GM12864 (cell line): ENCODE measurements at regions not wholly inside any gene's neighbourhood (a gene's known extent, or its start where the extent isn't known, plus 50 kb on each side); places are given as distances from the start of the nearest gene placed in this dataset.
"Not testable (repeated sequence)": the region's sequence is repeated elsewhere in the genome, so short reads cannot be mapped to it uniquely, and the experiment has no call there.

Source experiments
- DNase-seq: peaks from one replicate; pipeline ENCODE4 v3.0.0-alpha.2; 2011; ENCODE audit warnings: low read depth
- H3K4me3 ChIP-seq: 2 replicates; pipeline ENCODE4 v1.5.1; 2011; ENCODE audit warnings: mild to moderate bottlenecking, low read depth, low read length, control low read depth
- TF ChIP-seq, protein P1 (sequence below): IDR thresholded peaks from 2 replicates; pipeline ENCODE4 v1.5.1; 2011; ENCODE audit warnings: low read depth, mild to moderate bottlenecking, moderate library complexity, low read length, control low read depth, inconsistent platforms; ENCODE audit errors: missing control alignments

DNA sequence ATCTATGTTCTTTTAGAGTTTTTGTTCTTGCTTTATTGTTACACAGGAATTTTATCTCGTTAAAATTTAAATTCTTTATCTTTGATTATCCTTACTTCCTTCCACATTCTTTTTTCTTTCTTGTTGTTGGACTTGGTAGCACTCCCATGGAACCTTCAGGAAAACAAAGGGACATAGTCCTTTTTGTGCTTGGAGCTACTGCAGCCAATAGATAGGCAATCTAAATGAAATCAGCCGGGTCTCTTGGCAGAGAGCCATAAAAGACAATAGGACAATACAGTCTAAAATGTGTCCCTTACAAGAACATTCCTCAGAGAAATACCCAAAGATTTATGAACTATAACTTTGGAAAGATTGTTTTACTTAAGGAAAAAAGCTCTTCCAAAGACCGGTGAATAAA is 548.1 kb upstream of the C9orf72 start:
- H3K4me3 ChIP-seq, result no peak overlapping the region
- DNase-seq, result no peak
- TF ChIP-seq, protein P1, sequence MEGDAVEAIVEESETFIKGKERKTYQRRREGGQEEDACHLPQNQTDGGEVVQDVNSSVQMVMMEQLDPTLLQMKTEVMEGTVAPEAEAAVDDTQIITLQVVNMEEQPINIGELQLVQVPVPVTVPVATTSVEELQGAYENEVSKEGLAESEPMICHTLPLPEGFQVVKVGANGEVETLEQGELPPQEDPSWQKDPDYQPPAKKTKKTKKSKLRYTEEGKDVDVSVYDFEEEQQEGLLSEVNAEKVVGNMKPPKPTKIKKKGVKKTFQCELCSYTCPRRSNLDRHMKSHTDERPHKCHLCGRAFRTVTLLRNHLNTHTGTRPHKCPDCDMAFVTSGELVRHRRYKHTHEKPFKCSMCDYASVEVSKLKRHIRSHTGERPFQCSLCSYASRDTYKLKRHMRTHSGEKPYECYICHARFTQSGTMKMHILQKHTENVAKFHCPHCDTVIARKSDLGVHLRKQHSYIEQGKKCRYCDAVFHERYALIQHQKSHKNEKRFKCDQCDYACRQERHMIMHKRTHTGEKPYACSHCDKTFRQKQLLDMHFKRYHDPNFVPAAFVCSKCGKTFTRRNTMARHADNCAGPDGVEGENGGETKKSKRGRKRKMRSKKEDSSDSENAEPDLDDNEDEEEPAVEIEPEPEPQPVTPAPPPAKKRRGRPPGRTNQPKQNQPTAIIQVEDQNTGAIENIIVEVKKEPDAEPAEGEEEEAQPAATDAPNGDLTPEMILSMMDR, result no peak

DNA sequence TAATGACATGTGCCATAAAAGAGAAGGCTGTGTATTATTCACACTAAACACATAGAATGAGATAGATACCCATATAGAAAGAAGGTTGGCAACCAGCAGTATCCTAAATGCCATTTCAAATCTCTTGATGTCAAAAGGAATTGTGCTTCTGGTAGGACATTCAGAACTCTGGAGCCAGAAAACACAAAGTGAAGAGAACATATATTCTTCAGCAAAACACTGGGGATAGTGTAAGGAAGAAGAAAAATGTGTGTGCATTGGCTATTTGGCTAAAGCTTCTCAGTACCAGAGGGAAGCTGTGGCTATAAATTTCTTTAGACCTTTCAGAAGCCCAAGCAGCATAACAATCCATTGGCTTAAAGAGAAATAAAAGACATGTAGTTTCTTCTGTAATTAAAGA is 551.6 kb upstream of the C9orf72 start:
- no peak overlapping the region for H3K4me3 ChIP-seq
- no peak for DNase-seq
- TF ChIP-seq, protein P1, result no peak

DNA sequence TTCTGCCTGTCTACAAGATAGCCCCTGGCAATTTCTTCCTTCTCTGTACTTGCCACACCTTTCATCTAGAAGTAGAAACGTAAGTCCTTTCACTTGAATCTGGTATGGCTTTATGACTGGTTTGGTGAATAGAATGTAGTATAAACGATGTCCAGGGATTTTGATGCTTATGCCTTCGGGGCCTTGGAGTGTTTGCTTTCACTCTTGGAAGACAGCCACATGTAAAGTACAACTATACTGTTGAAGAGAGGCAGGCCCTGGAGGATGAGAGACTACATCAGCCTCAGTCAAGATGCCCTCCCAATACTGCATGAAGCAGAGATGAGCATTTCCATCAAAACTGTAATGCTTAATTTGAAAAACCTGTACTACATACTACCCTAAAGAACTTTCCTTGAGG is 553.8 kb upstream of the C9orf72 start:
- TF ChIP-seq, protein P1, result no peak
- DNase-seq, result no peak
- no peak overlapping the region for H3K4me3 ChIP-seq

DNA sequence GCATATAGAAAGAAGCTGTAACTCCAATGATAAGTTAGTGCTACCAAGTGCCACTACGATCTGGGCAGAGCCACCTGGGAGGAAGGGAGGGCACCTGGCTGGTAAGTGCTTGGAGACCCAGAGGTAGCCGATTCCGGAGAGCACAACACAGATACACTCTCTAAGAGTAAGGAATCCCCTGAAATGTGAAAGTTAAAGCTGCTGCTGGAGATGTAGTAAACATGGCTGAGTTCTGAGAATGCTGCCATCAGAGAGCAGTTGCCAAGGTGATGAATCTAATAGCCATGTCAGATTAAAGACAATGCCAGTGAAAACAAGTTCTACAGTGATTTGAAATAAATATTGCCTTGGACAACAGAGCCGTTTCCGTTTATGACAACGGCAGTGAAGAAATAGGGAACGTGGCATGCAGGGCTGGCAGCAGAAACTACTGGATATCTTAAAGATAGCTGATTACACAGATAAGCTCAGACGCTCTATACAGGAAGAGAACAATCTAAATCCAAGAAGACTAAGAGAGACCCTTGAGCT is 561.2 kb upstream of the C9orf72 start:
- DNase-seq, result no peak
- TF ChIP-seq, protein P1, result no peak
- no peak overlapping the region for H3K4me3 ChIP-seq

DNA sequence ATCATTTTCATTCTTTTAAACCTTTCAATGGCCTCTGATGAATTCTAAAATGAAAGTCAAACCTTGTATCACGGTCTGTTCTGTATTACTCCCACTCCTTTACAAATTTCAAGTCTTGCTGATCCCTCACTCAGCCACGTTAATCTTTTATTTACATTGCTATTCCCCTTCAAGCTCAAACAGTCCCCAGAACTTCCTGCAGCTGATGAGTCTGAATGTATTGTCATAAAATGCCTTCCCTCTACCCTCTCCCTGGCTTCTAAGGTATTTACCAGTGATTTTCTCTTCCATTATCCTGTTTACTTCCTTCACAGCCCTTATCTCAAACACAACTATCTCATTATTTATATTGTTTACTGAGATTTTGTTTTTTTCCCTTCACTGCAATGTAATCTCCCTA is 562.3 kb upstream of the C9orf72 start:
- TF ChIP-seq, protein P1, result no peak
- DNase-seq, result no peak
- H3K4me3 ChIP-seq, result no peak overlapping the region

DNA sequence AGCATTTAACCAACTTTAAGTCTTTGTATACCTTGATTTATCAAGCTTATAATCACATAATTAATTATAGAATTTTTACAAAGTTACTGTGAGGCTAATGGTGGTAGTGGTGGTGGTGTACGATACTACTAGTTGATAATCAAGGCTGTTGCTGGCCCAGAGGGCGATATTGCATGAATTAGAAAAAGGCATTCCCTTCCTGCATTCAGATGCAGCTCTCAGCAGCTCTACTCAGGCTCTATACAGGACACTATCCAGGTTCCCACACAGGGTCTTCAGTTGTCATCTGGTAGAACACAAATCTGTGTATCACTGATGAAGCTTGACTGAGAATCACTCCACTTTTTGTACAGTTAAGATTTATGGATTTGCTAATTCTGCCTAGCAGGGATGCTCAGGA is 562.8 kb upstream of the C9orf72 start:
- DNase-seq, result no peak
- no peak overlapping the region for H3K4me3 ChIP-seq
- TF ChIP-seq, protein P1, result no peak

DNA sequence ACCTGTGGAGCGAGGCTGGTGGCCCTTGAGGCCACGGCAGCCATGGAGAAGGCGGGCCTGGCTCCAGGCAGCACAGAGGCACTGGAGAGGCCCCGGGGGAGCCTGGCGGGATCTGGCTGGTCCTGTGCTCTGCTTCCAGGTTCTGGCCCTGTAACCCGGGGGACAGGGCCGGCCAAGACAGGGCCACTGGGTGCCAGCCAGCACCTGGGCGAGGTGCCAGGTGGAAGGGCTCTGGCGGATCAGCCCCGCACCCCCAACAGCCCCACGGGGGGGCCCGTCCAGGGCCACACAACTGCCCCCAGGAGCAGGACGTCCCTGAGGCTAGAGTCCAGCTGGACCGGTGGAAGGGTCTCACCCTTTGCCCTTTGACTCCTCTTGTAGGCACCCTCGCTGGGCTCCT is 574.1 kb upstream of the C9orf72 start:
- DNase-seq, H3K4me3 ChIP-seq: not testable (repeated sequence)

DNA sequence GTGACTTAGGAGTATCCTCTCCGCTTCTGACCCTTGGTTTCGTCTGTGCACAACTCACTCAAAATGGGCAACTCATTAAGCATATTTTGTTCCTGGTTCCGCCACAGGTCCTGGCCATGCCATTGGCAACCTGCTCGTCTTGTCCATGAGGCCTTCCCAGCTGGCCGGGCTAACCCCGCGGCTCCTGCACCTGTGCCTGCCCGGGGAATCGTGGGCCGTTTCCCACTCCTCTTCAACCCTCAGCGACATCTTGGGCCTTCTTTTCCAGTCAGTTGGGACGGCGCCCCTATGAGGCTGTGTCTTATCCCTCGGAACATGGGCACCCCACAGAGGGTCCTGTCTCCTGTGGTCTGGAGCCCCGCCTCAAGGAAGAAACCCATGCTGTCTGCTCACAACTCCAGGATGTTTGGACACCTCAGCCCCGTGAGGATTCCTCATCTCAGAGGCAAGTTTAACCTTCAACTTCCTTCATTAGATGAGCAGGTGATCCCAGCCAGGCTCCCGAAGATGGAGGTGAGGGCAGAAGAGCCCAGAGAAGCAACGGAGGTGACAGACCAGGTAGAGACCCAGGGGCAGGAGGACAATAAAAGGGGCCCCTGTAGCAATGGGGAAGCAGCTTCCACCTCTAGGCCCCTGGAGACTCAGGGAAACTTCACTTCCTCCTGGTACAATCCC is 574.8 kb upstream of the C9orf72 start:
- not testable (repeated sequence) for H3K4me3 ChIP-seq, DNase-seq

DNA sequence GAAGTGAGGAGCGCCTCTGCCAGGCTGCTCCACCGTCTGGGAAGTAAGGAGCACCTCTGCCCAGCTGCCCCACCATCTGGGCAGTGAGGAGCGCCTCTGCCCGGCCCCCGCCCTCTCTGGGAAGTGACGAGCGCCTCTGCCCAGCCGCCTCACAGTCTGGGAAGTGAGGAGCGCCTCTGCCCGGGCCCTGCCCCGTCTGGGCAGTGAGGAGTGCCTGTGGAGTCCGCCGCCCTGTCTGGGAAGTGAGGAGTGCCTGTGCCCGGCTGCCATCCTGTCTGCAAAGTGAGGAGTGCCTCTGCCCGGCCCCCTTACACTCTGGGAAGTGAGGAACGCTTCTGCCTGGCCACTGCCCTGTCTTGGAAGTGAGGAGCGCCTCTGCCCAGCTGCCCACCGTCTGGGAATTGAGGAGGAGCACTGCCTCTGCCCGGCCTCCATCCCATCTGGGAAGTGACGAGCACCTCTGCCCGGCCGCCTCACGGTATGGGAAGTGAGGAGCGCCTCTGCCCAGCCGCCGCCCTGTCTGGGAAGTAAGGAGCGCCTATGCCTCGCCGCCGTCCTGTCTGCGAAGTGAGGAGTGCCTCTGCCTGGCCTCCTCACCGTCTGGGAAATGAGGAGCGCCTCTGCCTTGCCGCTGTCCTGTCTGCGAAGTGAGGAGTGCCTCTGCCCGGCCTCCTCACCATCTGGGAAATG is 576.2 kb upstream of the C9orf72 start:
- DNase-seq, H3K4me3 ChIP-seq: not testable (repeated sequence)
